K562 (cell line): ENCODE measurements at regions not wholly inside any gene's neighbourhood (a gene's known extent, or its start where the extent isn't known, plus 50 kb on each side); places are given as distances from the start of the nearest gene placed in this dataset.

Experiments used
- ATAC-seq: fragments of 200-7000 bp; cut with Tn5 transposase; 3 replicates; pipeline ENCODE4 v1.9.1; 2020; ENCODE audit warnings: moderate library complexity
- BruUV-seq: library from RNA; stranded (reverse); fragments of 400-500 nt; replicated peaks from 2 replicates; lab custom pipeline; 2021; lab: Mats Ljungman, UMichigan
- CTCF ChIA-PET: fragments of 300-600 bp; formaldehyde crosslinking; extraction: SDS; loops from one replicate; lab custom pipeline; 2021; ENCODE audit warnings: low intra/inter-chr PET ratio; lab: Yijun Ruan, JAX
- POLR2A ChIA-PET: fragments of 300-600, 350-650 bp; sonication (Branson Sonifier 250); formaldehyde crosslinking; extraction: SDS; loops from one replicate; lab custom pipeline; 2021; ENCODE audit warnings: antibody characterized with exemption, inconsistent platforms; lab: Yijun Ruan, JAX
- DNase-seq, 4 experiments: peaks; one replicate each; pipeline versions ENCODE4 v3.0.0 to v3.0.0-alpha.2; 2011 to 2018; ENCODE audit warnings: low spot score in 3 of 4, mixed read lengths in 3 of 4; ENCODE audit errors: extremely low read depth in 1 of 4
- FAIRE-seq: peaks from 2 replicates; lab custom pipeline; 2011; peaks lifted over from hg19 to GRCh38; lab: Jason Lieb, UNC
- H2AFZ ChIP-seq: 2 replicates; pipeline ENCODE4 v1.6.0; 2011; ENCODE audit warnings: low read depth, low read length, control low read depth, inconsistent platforms
- H3K27ac ChIP-seq: fragments of 200-600 bp; 3 replicates; pipeline ENCODE4 v1.8.0; 2011; ENCODE audit warnings: low read depth, mild to moderate bottlenecking, control low read depth, inconsistent platforms, low read length, moderate library complexity, mixed read lengths; ENCODE audit errors: extremely low read depth
- H3K27me3 ChIP-seq, 2 experiments: fragments of 300-600 bp in 1 of 2; 2 replicates in 1 of 2; 3 replicates in 1 of 2; pipeline versions ENCODE4 v1.6.0 to v1.8.0; 2011; ENCODE audit warnings: inconsistent platforms in 2 of 2, low read length in 2 of 2, mild to moderate bottlenecking in 1 of 2, mixed read lengths in 1 of 2, moderate library complexity in 1 of 2; ENCODE audit not compliant: control insufficient read depth in 2 of 2, insufficient read depth in 2 of 2
- H3K36me3 ChIP-seq: fragments of 300-600 bp; 3 replicates; pipeline ENCODE4 v1.8.0; 2011; ENCODE audit warnings: mild to moderate bottlenecking, low read length, inconsistent platforms; ENCODE audit not compliant: control insufficient read depth, insufficient read depth
- H3K4me1 ChIP-seq, 2 experiments: fragments of 200-600 bp in 1 of 2; replicated peaks in 1 of 2; 2 replicates in 1 of 2; 3 replicates in 1 of 2; pipeline versions ENCODE4 v1.5.1 to v1.8.0; 2011; ENCODE audit warnings: inconsistent platforms in 2 of 2, low read length in 2 of 2, mild to moderate bottlenecking in 1 of 2, mixed read lengths in 1 of 2, moderate library complexity in 1 of 2; ENCODE audit not compliant: control insufficient read depth in 2 of 2, insufficient read depth in 2 of 2
- H3K4me2 ChIP-seq: 2 replicates; pipeline ENCODE4 v1.6.1; 2011; ENCODE audit warnings: low read length, control low read depth, inconsistent platforms, mixed read lengths; ENCODE audit not compliant: insufficient read depth
- H3K4me3 ChIP-seq: fragments of 200-600 bp; sonication (generic), shearing (Covaris generic); 2 replicates; pipeline ENCODE4 v1.5.1; 2016; ENCODE audit warnings: control low read depth, inconsistent platforms
- H3K79me2 ChIP-seq: fragments of 200-600 bp; 3 replicates; pipeline ENCODE4 v1.8.0; 2011; ENCODE audit warnings: low read length, inconsistent platforms; ENCODE audit not compliant: control insufficient read depth, insufficient read depth
- H3K9ac ChIP-seq, 2 experiments: 2 replicates each; pipeline versions ENCODE4 v1.6.0 to v1.6.1; 2011; ENCODE audit warnings: low read depth in 2 of 2, low read length in 2 of 2, control low read depth in 1 of 2, inconsistent platforms in 1 of 2, mild to moderate bottlenecking in 1 of 2, mixed read lengths in 1 of 2; ENCODE audit not compliant: insufficient read depth in 1 of 2
- H3K9me1 ChIP-seq: one replicate; pipeline ENCODE4 v1.6.0; 2011; ENCODE audit warnings: inconsistent platforms, mild to moderate bottlenecking, low read length, moderate library complexity; ENCODE audit not compliant: control insufficient read depth, insufficient read depth
- H3K9me3 ChIP-seq: replicated peaks from 2 replicates; pipeline ENCODE4 v1.5.1; 2011; ENCODE audit warnings: low read depth, low read length, inconsistent platforms; ENCODE audit not compliant: control insufficient read depth, insufficient read depth
- H4K20me1 ChIP-seq: replicated peaks from 2 replicates; pipeline ENCODE4 v1.6.1; 2011; ENCODE audit warnings: low read length, inconsistent platforms, mixed read lengths; ENCODE audit not compliant: control insufficient read depth, insufficient read depth
- KLF1 ChIP-seq: fragments of 450-650 bp; IDR thresholded peaks from 2 replicates; pipeline ENCODE4 v1.6.1; 2016; ENCODE audit warnings: missing genetic modification characterization, missing compliant biosample characterization
- MBD2 ChIP-seq: sonication (generic); IDR thresholded peaks from 2 replicates; pipeline ENCODE4 v1.6.1; 2016; ENCODE audit warnings: low read depth, borderline replicate concordance
- RBM22 ChIP-seq: fragments of 200-400 bp; formaldehyde crosslinking; IDR thresholded peaks from 2 replicates; pipeline ENCODE4 v1.6.1; 2018; ENCODE audit warnings: low read length, low read depth; ENCODE audit not compliant: poor library complexity, severe bottlenecking
- SETDB1 ChIP-seq: IDR thresholded peaks from one replicate; pipeline ENCODE4 v1.6.1; 2012; ENCODE audit warnings: low read length, control low read depth, inconsistent platforms
- TAF1 ChIP-seq: IDR thresholded peaks from 2 replicates; pipeline ENCODE4 v1.6.1; 2011; ENCODE audit warnings: mild to moderate bottlenecking, low read length, moderate library complexity; ENCODE audit not compliant: insufficient read depth, control insufficient read depth, severe bottlenecking; ENCODE audit errors: extremely low read depth
- ZNF41 ChIP-seq: fragments of 250-450 bp; sonication (Bioruptor Pico); conservative IDR thresholded peaks from 2 replicates; pipeline ENCODE4 v1.4.0; 2020; ENCODE audit warnings: mild to moderate bottlenecking
- in situ Hi-C: fragments of 300-500 bp; cut with MboI; formaldehyde crosslinking; loops from 4 replicates; pipeline ENCODE4 v1.15.0; 2018; ENCODE audit warnings: inconsistent platforms, mixed read lengths
- intact Hi-C: fragments of 100-400 bp; cut with micrococcal nuclease; formaldehyde crosslinking; loops from 2 replicates; pipeline ENCODE4 v1.14.2; 2022
- TF ChIP-seq, protein P1 (sequence below): fragments of 250-450 bp; sonication (Bioruptor Pico); IDR thresholded peaks from 2 replicates; pipeline ENCODE4 v1.4.0; 2020; ENCODE audit warnings: mild to moderate bottlenecking, moderate library complexity, borderline replicate concordance
- TF ChIP-seq, protein P2 (sequence below): sonication (generic); formaldehyde crosslinking; IDR thresholded peaks from 2 replicates; pipeline ENCODE4 v1.9.0; 2022; ENCODE audit warnings: mild to moderate bottlenecking, missing genetic modification reagents

DNA sequence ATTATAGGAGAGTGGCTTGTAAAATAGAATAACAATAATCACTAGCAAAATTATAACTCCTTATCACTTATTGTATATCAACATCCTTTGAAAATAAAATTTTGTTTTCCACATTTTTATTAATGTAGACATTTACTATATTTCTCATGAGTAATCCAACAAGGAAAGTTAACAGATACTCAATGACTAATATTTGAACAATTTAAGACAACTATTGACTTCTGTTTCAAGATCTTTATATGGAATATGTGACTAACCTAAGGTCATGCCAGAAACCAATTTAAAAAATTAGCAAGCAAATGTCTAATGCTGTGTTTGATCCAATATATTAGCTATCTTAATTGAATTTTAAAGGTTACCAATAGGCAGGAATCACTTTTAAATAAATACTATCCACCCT lies 638.5 kb upstream of the FLRT2 start:
- no peak overlapping the region for H3K4me3 ChIP-seq

More for the DNA sequence above, 638.5 kb upstream of the FLRT2 start:
- H3K79me2 ChIP-seq, result no peaks in the 10 kb centered on the region
- no peaks in the 10 kb centered on the region for H3K4me1 ChIP-seq
- H2AFZ ChIP-seq, result no peak overlapping the region
- no peak overlapping the region for H3K4me2 ChIP-seq
- in situ Hi-C loops, result no loop called here
- H3K27me3 ChIP-seq, result no peaks in the 10 kb centered on the region
- ChIA-PET POLR2A (interaction anchor here (0.8 kb wide), 1 partner anchor 122 kb away, joined by 3 read pairs; no protein-coding TSS in a partner anchor), CTCF (no interaction called here)
- no peaks in the 10 kb centered on the region for H4K20me1 ChIP-seq
- no peak overlapping the region for H3K27ac ChIP-seq
- H3K9ac ChIP-seq, result no peak overlapping the region
- no peaks in the 10 kb centered on the region for H3K9me3 ChIP-seq
- intact Hi-C loops, result no loop called here
- no peak for TF ChIP-seq RBM22
- TF ChIP-seq KLF1 (tag), result no peak
- no peak for TF ChIP-seq ZNF41
- TF ChIP-seq, protein P1, sequence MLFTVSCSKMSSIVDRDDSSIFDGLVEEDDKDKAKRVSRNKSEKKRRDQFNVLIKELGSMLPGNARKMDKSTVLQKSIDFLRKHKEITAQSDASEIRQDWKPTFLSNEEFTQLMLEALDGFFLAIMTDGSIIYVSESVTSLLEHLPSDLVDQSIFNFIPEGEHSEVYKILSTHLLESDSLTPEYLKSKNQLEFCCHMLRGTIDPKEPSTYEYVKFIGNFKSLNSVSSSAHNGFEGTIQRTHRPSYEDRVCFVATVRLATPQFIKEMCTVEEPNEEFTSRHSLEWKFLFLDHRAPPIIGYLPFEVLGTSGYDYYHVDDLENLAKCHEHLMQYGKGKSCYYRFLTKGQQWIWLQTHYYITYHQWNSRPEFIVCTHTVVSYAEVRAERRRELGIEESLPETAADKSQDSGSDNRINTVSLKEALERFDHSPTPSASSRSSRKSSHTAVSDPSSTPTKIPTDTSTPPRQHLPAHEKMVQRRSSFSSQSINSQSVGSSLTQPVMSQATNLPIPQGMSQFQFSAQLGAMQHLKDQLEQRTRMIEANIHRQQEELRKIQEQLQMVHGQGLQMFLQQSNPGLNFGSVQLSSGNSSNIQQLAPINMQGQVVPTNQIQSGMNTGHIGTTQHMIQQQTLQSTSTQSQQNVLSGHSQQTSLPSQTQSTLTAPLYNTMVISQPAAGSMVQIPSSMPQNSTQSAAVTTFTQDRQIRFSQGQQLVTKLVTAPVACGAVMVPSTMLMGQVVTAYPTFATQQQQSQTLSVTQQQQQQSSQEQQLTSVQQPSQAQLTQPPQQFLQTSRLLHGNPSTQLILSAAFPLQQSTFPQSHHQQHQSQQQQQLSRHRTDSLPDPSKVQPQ (CRISPR knock-in tag), result no peak
- TF ChIP-seq SETDB1, result no peak
- no peak for TF ChIP-seq MBD2
- TF ChIP-seq TAF1, result no peak
- TF ChIP-seq, protein P2, sequence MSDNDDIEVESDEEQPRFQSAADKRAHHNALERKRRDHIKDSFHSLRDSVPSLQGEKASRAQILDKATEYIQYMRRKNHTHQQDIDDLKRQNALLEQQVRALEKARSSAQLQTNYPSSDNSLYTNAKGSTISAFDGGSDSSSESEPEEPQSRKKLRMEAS (CRISPR knock-in tag), result no peak
- no peaks in the 10 kb centered on the region for H3K36me3 ChIP-seq
- ATAC-seq (no peak), FAIRE-seq (no peak), DNase-seq (no peak)
- no TSS peak for BruUV-seq
- no peaks in the 10 kb centered on the region for H3K9me1 ChIP-seq
